HG03442 (cell line): ENCODE measurements at regions not wholly inside any gene's neighbourhood (a gene's known extent, or its start where the extent isn't known, plus 50 kb on each side); places are given as distances from the start of the nearest gene placed in this dataset.
"Not testable (repeated sequence)": the region's sequence is repeated elsewhere in the genome, so short reads cannot be mapped to it uniquely, and the experiment has no call there.

ENCODE experiments used
- ATAC-seq: cut with Tn5 transposase; IDR thresholded peaks from one replicate; pipeline ENCODE4 v1.9.1; 2021; ENCODE audit warnings: mild to moderate bottlenecking, moderate library complexity; ENCODE audit not compliant: unreplicated experiment

DNA sequence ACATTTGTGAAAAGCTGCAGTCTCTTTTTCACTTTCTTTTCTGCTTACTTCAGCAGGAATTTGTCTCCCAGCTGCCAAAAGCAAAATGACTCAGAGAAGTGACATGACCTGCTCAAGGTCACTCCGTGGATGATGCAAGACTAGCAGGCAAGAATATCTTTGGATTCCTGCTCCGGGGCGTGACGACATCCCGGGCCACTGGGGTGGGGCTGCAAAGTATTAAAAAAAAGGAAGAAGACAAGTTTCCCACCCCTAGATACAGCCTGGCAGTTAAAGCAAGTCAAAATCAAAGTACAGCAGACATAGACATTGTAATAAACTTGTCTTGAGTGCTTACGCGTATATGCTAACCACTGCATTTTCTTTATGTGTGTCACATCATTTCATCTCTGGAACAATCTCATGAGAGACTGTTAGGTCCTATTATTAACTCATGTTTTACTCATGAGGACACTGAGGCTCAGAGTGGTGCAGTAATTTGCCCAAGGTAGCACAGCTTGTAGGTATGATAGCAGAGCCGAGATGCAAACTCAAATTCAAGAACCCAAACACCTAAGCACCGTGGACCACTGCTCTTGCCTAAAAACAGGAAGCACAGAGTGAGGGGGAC lies 485.2 kb upstream of the PROK2 start:
- ATAC-seq, result no peak

DNA sequence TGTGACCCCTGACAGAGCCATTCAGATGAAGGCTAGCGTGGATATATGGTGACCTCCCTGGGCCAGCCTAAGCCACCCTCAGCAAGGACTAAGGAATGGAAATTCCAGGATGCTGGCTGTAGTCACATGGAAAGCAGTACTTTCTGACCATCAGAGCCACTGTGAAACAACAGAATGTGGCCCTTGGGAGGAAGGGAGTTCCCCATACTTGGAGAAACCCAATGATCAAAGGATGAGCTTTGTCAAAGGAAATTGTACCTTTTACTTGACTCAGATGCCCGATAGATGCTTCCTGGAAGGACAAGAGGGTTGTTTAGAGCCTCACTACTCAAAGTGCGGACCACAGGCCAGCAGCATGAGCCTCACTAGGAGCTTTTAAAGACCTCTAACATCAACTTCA lies 484.5 kb upstream of the PROK2 start:
- ATAC-seq, result no peak

- ATAC-seq, result not testable (repeated sequence)
These were observed 482.1 kb upstream of the PROK2 start for GRCh38 chr3:72266921-72267524.

DNA sequence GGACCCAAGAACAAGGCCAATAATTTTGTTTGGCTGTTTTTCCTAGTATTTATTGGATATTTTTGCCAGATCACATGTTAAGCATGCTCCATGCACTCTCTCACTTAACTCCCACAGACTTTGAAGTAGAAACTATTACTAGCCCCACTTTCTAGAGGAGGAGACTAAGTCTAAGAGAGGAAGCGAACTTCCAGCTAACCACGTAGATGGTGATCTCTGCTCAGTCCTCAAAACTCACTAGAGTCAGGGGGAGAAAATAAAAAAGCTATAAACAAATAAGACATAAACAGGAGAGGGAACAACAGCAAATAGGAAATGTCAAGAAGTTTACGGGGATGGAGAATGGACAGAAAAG lies 481.0 kb upstream of the PROK2 start:
- ATAC-seq, result peak; percentile 38

- ATAC-seq, result peak; percentile 46
These were observed 480.5 kb upstream of the PROK2 start for GRCh38 chr3:72265256-72266015.

- no peak for ATAC-seq
These were observed 478.5 kb upstream of the PROK2 start for GRCh38 chr3:72263223-72263990.

DNA sequence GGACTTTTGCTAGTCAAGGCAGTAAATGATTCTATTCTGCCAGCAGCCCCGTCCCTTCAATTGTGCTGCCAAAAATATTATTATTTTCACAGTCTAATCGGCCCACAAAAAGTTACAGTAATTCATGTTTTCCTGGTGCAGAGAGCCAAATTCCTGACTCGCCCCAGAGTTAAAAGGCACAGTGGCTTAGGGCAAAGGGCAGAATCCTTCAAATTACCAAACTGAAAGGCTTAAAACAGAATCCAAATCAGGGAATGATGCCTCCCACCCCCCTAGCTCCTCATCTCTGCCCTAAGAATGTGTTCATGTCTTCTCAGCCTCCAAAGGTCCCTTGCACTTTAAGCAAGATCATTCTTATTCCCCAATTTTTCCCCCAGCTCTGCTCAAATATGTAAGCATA lies 477.8 kb upstream of the PROK2 start:
- no peak for ATAC-seq

DNA sequence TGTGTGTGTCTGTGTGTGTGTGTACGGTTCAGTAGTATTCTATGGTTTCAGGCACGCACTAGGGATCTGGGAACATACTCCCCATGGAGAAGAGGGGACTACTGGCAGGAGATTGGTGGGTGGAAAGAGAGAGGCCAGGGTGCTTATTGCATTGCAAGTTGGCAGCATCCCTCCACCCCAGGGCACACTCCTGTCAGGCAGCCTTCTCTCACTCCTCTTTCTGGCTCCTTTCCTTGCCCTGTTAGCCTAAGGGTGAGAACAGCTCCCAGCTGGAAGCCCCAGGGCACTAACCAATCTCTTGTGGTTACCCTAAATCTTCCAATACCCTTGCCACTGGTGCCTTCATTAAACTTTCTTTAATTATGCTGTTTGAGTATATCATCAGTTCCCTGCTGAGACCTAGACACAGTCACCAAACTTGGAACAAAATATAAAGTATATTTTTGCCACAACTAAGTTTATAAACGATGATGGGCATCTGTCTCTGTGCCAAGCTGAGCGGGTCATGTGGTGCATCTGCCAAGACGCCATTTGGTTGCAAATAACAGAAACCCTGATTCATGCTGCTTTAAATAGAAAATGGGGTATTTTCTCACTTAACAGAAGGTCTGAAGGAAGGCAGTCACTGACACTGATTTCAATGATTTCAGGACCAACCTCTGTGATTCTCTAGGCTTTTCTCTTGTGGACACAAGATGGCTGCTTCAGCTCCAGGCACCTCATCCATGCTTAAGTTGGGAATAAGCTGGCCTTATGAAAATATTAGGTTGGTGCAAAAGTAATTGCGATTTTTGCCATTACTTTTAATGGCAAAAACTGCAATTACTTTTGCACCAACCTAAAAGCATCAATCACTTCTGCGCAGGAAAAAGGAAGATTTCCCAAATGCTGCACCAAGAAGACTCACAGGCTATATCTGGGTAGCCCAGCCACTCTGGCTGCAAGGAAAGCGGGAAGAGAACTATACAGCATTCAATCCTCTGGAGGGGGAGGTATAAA lies 476.9 kb upstream of the PROK2 start:
- no peak for ATAC-seq

GRCh38 chr3:72260588-72260910 lies 475.6 kb upstream of the PROK2 start:
- no peak for ATAC-seq

- no peak for ATAC-seq
These were observed 475.0 kb upstream of the PROK2 start for GRCh38 chr3:72259755-72260587.

DNA sequence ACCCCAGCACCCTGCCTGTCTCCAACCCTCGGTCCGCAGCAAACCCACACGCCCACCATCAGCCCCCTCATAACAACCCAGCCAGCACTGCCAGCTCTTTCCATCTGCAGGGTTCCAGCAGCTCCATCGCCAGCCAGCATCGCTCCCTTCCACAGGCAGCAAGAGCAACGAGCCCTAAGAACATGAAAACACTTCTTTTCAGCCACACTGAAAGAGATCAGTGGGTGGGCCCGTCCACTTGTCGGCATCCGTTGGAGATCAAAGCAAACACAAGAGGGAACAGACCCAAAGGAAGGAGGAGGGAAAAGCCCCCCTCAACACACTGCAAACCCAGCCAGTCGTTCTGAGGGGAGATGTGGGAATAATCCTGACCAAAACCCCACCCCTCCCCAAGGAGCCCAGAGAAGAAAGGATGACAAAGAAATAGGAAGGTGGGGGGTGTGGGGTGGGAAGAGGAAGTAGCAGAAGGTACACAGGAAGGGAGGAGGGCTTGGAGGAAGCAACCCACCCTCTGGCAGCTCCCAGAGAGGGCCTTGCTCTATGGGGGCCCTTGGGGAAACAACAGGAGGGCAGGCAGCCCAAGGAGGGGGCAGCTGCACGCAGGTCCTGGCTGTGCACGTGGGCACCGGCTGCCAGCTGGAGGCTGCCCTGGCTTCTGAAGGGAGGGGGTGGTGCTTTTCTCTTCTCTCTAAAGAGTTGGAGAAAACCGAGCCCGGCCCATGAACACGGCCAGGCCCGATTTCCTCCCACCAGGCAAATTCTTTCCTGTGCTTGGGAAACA lies 473.6 kb upstream of the PROK2 start:
- ATAC-seq, result no peak

- ATAC-seq, result no peak
These were observed 472.8 kb upstream of the PROK2 start for GRCh38 chr3:72257738-72258137.

DNA sequence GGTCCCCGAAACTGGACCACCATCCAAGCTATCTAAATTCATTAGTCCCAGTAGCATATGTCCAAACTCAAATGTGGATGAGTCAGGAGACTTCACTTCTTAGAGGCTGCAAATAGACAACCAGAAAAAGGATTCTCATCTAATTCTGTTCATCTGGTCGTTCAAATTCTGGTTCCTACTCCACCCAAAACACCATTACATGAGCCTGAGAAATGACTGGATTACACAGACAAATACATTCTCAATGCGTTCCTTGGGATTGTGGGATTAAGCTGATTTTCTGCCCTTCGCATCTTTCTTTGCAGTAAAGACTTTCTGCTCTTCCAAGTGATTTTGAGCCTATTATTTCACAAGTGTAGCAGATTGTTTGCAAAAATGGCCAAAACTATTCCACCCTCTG lies 472.3 kb upstream of the PROK2 start:
- ATAC-seq, result no peak

DNA sequence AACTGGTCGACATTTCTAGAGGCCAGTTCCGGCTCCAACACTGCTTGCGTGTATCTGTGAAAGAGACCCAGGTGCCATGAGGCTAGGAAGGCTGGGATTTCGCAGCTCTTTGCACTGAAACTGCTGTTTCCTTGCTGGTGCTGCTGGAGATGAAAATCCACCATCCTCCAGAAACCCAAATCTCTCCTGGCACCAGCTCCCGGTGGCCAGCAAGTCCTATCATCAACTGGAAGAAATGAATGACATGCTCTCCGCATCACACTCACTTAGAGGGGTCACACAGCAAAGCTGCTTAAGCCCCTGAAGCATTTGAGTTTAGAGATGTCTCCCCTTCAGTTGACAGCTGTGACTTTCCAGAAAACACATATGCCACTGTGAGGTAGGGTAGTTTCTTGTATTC lies 471.8 kb upstream of the PROK2 start:
- ATAC-seq, result no peak

DNA sequence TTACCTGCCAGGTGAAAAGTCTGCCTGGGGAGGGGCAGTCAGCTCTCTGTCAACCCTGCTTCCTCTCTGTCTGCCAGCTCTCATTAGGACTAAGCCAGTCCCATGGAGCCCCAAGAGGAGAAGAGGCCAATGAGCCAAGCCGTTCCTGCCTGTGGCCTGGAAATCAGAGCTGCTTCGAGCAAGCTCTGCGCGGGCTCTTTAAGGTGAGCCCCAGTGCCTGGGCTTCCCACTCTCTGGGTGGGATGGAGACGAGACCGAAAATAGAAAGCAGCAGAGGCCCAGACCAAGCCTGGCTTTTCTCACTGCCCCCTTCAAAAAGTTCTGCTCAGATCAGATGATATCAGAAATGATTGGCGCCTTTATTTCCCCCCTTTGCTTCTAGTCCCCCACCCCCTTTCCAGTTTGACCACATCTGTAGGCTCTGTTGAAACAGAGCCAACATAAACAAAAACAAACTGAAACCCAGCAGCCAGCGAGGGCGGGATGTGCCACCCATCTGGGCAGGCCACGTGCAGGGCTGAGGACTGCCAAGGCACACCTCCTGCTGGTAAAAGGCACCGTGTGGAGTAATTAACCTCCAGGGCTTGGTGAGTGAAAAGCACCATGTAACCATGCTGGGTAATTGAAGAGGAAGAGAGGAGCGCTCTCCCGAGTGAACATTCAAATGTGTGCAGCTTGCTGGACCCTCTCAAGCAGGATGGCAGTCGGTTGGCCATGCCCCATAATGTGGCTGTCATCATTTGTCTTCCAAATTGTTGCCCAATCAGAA lies 471.0 kb upstream of the PROK2 start:
- no peak for ATAC-seq

GRCh38 chr3:72255191-72255590 lies 470.2 kb upstream of the PROK2 start:
- no peak for ATAC-seq

- no peak for ATAC-seq
These were observed 469.5 kb upstream of the PROK2 start for GRCh38 chr3:72254483-72254882.

DNA sequence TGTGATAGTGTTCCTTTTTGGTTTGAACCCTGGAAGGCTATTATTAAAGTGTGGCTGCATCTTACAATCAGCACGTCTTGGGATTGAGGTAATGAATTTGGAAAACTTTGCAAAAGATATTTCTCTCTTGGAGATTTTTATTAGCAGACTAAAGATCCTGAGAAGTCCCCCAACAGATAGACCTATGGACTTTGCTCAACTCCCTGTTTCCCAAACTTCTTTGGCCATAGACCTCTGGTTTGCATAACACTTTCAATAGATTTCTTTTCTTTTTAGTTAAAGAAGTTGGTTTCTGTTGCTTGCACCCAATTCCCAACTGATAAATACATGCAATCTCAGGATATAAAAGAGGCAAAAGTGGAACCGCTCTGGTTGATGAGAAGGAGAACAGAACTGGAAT lies 465.8 kb upstream of the PROK2 start:
- ATAC-seq, result no peak
